ENCODE measurements at regions not wholly inside any gene's neighbourhood (a gene's known extent, or its start where the extent isn't known, plus 50 kb on each side); places are given as distances from the start of the nearest gene placed in this dataset.

DNA sequence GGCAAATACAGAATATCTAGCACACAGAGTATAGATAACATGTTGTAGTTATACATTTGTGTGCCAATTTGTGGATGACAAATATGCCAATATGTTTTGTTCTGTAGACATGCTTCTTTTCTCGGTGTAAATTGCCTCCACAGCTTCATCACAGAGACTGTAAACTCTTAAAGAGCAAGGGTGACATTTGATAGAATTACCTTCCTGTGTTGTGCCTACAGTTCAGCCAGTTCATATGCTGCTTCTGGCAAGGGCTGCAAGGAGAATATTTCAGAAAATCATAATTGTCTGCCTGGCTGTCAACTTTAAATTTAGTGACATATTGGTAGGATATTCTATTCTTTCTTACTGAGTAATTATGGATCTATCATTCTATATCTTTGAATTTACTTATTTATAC lies 155.1 kb downstream of the MAT2B start (continued):
- TF ChIP-seq, protein P1, sequence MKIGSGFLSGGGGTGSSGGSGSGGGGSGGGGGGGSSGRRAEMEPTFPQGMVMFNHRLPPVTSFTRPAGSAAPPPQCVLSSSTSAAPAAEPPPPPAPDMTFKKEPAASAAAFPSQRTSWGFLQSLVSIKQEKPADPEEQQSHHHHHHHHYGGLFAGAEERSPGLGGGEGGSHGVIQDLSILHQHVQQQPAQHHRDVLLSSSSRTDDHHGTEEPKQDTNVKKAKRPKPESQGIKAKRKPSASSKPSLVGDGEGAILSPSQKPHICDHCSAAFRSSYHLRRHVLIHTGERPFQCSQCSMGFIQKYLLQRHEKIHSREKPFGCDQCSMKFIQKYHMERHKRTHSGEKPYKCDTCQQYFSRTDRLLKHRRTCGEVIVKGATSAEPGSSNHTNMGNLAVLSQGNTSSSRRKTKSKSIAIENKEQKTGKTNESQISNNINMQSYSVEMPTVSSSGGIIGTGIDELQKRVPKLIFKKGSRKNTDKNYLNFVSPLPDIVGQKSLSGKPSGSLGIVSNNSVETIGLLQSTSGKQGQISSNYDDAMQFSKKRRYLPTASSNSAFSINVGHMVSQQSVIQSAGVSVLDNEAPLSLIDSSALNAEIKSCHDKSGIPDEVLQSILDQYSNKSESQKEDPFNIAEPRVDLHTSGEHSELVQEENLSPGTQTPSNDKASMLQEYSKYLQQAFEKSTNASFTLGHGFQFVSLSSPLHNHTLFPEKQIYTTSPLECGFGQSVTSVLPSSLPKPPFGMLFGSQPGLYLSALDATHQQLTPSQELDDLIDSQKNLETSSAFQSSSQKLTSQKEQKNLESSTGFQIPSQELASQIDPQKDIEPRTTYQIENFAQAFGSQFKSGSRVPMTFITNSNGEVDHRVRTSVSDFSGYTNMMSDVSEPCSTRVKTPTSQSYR (CRISPR knock-in tag; IDR thresholded peaks at IDR 0.05) = no peak
- TF ChIP-seq SMAD3 (CRISPR knock-in tag; IDR thresholded peaks at IDR 0.05; ENCODE audit: borderline replicate concordance) (no peak), CREM (CRISPR knock-in tag; IDR thresholded peaks at IDR 0.05) (no peak), IRF2 (CRISPR knock-in tag; IDR thresholded peaks at IDR 0.05; ENCODE audit: borderline replicate concordance, low read depth) (no peak), PRRX2 (CRISPR knock-in tag; IDR thresholded peaks at IDR 0.05) (no peak), ELF4 (CRISPR knock-in tag; IDR thresholded peaks at IDR 0.05; ENCODE audit: low read depth) (no peak), GRHL2 (CRISPR knock-in tag; IDR thresholded peaks at IDR 0.05; ENCODE audit: insufficient replicate concordance, severe bottlenecking) (no peak), ZNF138 (CRISPR knock-in tag; conservative IDR thresholded peaks at IDR 0.05) (no peak), ATF1 (CRISPR knock-in tag; IDR thresholded peaks at IDR 0.05) (no peak), CREB1 (CRISPR knock-in tag; IDR thresholded peaks at IDR 0.05) (no peak), SP1 (CRISPR knock-in tag; conservative IDR thresholded peaks at IDR 0.05) (no peak), ZNF416 (CRISPR knock-in tag; IDR thresholded peaks at IDR 0.05) (no peak)
- TF ChIP-seq, protein P2, sequence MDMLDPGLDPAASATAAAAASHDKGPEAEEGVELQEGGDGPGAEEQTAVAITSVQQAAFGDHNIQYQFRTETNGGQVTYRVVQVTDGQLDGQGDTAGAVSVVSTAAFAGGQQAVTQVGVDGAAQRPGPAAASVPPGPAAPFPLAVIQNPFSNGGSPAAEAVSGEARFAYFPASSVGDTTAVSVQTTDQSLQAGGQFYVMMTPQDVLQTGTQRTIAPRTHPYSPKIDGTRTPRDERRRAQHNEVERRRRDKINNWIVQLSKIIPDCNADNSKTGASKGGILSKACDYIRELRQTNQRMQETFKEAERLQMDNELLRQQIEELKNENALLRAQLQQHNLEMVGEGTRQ (CRISPR knock-in tag; IDR thresholded peaks at IDR 0.05) = no peak
- TF ChIP-seq, protein P3, sequence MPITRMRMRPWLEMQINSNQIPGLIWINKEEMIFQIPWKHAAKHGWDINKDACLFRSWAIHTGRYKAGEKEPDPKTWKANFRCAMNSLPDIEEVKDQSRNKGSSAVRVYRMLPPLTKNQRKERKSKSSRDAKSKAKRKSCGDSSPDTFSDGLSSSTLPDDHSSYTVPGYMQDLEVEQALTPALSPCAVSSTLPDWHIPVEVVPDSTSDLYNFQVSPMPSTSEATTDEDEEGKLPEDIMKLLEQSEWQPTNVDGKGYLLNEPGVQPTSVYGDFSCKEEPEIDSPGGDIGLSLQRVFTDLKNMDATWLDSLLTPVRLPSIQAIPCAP (CRISPR knock-in tag; IDR thresholded peaks at IDR 0.05) = no peak
- TF ChIP-seq, protein P4, sequence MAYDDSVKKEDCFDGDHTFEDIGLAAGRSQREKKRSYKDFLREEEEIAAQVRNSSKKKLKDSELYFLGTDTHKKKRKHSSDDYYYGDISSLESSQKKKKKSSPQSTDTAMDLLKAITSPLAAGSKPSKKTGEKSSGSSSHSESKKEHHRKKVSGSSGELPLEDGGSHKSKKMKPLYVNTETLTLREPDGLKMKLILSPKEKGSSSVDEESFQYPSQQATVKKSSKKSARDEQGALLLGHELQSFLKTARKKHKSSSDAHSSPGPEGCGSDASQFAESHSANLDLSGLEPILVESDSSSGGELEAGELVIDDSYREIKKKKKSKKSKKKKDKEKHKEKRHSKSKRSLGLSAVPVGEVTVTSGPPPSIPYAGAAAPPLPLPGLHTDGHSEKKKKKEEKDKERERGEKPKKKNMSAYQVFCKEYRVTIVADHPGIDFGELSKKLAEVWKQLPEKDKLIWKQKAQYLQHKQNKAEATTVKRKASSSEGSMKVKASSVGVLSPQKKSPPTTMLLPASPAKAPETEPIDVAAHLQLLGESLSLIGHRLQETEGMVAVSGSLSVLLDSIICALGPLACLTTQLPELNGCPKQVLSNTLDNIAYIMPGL (CRISPR knock-in tag; IDR thresholded peaks at IDR 0.05) = no peak

DNA sequence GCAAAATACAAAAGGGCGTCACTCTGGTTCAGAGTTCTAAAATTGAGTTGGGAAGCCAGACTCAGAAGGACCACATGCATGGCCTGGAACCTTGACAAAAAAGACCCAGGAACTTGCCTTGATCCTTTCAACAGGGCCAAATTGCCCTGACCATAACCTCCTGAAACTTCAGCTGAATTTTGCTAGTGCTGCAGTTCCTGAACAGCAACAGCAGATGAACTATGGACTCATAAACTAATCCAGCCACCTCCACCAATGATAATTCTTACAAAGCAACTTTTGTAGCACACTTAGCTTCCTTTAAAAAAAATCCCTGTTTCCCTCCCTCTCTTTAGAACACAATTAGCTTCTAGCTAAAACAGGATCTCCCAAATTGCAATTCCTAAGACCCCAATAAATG lies 155.9 kb downstream of the MAT2B start:
- no peaks in the 10 kb centered on the region for H3K36me3 Mint-ChIP-seq
- ATAC-seq = no peak
- ChIA-PET POLR2A (no interaction called here), CTCF (no interaction called here)
- H3K4me1 Mint-ChIP-seq = no peaks in the 10 kb centered on the region
- H3K27me3 Mint-ChIP-seq (ENCODE audit: low read depth) = no peaks in the 10 kb centered on the region; the same call in 1 of the 2 replicates
- H3K9me3 Mint-ChIP-seq = no peaks in the 10 kb centered on the region
- no peak for DNase-seq (ENCODE audit: low spot score)
- no peak overlapping the region for H3K27ac Mint-ChIP-seq
- no peak overlapping the region for H3K4me3 Mint-ChIP-seq
- TF ChIP-seq NFATC4 (CRISPR knock-in tag; IDR thresholded peaks at IDR 0.05) (no peak), JUN (CRISPR knock-in tag; IDR thresholded peaks at IDR 0.05) (no peak), SMAD3 (CRISPR knock-in tag; IDR thresholded peaks at IDR 0.05; ENCODE audit: borderline replicate concordance) (no peak), ZNF138 (CRISPR knock-in tag; conservative IDR thresholded peaks at IDR 0.05) (no peak)
- TF ChIP-seq, protein P5, sequence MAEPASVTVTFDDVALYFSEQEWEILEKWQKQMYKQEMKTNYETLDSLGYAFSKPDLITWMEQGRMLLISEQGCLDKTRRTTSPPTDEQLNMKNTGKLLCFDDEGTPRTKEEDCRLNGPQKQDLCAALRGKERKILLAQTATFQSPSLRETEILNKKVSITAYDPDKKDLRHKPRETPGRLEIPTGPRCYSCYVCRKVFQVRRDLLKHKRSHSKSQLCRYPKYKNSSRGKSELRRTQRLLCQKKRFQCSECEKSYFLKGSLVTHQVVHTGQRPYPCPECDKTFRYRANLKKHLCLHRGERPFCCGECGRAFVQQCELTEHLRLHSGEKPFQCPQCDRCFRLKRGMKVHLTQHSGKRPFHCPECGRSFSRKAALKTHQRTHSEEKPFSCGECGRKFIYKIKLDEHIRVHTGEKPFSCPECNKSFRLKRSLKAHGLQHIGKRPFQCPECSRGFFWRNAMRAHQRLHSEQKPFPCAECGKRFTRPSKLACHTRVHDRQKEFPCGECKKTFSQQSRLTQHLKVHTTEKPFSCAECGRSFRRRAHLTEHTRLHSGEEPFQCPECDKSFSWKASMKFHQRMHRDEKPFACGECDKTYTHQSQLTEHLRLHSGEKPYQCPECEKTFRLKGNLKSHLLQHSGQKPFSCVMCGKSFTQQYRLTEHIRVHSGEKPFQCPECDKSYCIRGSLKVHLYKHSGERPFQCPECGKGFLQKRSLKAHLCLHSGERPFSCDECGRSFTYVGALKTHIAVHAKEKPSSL (CRISPR knock-in tag; conservative IDR thresholded peaks at IDR 0.05) = no peak
- TF ChIP-seq, protein P6, sequence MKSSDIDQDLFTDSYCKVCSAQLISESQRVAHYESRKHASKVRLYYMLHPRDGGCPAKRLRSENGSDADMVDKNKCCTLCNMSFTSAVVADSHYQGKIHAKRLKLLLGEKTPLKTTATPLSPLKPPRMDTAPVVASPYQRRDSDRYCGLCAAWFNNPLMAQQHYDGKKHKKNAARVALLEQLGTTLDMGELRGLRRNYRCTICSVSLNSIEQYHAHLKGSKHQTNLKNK (CRISPR knock-in tag; IDR thresholded peaks at IDR 0.05) = no peak
- TF ChIP-seq, protein P7, sequence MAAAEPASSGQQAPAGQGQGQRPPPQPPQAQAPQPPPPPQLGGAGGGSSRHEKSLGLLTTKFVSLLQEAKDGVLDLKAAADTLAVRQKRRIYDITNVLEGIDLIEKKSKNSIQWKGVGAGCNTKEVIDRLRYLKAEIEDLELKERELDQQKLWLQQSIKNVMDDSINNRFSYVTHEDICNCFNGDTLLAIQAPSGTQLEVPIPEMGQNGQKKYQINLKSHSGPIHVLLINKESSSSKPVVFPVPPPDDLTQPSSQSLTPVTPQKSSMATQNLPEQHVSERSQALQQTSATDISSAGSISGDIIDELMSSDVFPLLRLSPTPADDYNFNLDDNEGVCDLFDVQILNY (CRISPR knock-in tag; IDR thresholded peaks at IDR 0.05) = no peak
- TF ChIP-seq, protein P8, sequence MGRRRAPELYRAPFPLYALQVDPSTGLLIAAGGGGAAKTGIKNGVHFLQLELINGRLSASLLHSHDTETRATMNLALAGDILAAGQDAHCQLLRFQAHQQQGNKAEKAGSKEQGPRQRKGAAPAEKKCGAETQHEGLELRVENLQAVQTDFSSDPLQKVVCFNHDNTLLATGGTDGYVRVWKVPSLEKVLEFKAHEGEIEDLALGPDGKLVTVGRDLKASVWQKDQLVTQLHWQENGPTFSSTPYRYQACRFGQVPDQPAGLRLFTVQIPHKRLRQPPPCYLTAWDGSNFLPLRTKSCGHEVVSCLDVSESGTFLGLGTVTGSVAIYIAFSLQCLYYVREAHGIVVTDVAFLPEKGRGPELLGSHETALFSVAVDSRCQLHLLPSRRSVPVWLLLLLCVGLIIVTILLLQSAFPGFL (CRISPR knock-in tag; IDR thresholded peaks at IDR 0.05; ENCODE audit: borderline replicate concordance) = no peak
- TF ChIP-seq, protein P9, sequence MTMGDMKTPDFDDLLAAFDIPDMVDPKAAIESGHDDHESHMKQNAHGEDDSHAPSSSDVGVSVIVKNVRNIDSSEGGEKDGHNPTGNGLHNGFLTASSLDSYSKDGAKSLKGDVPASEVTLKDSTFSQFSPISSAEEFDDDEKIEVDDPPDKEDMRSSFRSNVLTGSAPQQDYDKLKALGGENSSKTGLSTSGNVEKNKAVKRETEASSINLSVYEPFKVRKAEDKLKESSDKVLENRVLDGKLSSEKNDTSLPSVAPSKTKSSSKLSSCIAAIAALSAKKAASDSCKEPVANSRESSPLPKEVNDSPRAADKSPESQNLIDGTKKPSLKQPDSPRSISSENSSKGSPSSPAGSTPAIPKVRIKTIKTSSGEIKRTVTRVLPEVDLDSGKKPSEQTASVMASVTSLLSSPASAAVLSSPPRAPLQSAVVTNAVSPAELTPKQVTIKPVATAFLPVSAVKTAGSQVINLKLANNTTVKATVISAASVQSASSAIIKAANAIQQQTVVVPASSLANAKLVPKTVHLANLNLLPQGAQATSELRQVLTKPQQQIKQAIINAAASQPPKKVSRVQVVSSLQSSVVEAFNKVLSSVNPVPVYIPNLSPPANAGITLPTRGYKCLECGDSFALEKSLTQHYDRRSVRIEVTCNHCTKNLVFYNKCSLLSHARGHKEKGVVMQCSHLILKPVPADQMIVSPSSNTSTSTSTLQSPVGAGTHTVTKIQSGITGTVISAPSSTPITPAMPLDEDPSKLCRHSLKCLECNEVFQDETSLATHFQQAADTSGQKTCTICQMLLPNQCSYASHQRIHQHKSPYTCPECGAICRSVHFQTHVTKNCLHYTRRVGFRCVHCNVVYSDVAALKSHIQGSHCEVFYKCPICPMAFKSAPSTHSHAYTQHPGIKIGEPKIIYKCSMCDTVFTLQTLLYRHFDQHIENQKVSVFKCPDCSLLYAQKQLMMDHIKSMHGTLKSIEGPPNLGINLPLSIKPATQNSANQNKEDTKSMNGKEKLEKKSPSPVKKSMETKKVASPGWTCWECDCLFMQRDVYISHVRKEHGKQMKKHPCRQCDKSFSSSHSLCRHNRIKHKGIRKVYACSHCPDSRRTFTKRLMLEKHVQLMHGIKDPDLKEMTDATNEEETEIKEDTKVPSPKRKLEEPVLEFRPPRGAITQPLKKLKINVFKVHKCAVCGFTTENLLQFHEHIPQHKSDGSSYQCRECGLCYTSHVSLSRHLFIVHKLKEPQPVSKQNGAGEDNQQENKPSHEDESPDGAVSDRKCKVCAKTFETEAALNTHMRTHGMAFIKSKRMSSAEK (CRISPR knock-in tag; IDR thresholded peaks at IDR 0.05; ENCODE audit: borderline replicate concordance) = no peak
